ENCODE measurements at regions not wholly inside any gene's neighbourhood (a gene's known extent, or its start where the extent isn't known, plus 50 kb on each side); places are given as distances from the start of the nearest gene placed in this dataset.

GRCh38 chr17:72430611-72431432 is 310.0 kb downstream of the SOX9 start:
- DNase-seq = no peak

- no peak for DNase-seq
Observed at GRCh38 chr17:72432143-72432621, 311.4 kb downstream of the SOX9 start.

DNA sequence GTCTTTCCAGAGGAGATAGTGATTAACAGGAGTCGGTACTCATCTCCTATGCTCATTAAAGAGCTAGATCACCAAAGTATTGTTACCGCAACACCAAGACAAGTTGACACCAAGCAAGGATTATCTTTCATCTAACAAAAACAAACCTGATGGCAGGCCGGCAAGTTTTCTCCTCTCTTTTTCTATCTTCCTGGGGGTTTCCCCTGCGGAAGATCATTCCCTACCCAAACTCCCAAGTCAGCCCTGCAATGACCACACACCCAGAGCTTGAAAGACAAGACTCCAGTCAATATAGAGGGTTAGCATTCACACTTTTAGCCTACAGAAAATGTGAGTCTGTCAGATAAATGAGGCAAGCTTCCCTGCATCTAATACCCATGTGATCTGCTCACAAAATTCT is 312.1 kb downstream of the SOX9 start:
- DNase-seq = no peak

DNA sequence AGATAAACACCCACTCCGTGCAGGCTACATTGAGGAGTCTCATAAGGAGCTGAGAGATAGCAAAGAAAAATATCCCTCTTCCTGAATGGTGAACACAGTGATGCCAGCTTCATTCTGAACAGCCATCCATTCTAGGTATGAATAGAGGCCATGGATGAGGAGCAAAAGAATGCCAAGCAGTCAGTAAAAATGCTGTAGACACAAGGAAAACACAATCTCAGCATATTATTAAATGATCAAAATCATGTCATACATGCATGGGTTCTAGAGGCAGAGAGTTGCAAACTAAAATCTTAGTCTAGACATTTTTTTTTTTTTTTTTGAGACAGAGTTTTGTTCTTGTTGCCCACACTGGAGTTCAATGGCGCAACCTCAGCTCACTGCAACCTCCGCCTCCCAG is 313.0 kb downstream of the SOX9 start:
- DNase-seq = no peak

- DNase-seq = no peak
Observed at GRCh38 chr17:72434581-72434980, 313.8 kb downstream of the SOX9 start.

- DNase-seq = no peak
Observed at GRCh38 chr17:72434991-72435618, 314.3 kb downstream of the SOX9 start.

DNA sequence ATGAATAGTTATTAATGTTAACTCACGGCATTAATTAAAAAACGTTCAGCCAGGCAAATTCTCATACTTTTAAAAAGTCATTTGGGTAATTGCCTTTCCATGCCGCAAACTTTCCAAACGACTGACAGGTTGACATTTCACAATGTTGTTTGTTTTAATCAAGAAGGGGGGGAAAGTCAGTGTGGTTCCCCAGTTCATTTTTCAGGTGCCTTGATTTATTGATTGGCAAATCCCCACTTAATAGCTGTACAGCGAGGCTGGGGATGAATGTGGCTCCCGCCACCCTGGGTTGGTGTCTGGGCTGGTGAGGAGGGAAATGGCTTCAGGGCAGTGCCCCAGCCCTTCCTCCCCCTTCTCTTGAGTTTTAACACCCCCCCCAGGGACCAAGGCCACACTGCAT is 318.0 kb downstream of the SOX9 start:
- no peak for DNase-seq

DNA sequence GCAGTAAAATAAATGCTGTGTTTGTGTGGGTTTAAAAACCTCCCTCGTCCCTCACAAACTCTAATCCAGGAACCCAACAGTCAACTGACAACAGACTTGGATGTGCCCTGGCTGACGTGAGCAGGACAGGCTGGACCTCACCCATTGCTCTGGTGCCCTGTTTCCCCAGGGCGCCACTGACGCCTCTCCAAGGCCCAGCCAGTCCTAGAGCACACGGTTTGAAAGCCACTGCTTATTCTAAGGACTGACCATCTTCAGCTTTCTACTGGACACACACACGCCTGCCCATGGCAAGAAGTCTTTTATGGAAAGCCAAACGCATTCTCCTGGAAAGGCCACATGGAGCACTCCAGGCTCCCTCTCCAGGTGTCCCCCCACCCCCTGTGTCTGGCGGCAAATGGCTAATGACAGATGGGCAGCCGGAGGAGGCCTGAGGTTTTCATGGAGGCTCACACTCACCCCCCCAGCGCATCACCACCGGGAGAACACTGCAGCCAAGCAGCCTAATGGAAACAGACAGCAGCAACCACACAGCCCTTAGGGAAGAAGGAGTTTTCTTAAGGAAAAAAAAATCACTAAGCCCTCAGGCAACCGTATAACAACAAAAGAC is 319.2 kb downstream of the SOX9 start:
- no peak for DNase-seq

DNA sequence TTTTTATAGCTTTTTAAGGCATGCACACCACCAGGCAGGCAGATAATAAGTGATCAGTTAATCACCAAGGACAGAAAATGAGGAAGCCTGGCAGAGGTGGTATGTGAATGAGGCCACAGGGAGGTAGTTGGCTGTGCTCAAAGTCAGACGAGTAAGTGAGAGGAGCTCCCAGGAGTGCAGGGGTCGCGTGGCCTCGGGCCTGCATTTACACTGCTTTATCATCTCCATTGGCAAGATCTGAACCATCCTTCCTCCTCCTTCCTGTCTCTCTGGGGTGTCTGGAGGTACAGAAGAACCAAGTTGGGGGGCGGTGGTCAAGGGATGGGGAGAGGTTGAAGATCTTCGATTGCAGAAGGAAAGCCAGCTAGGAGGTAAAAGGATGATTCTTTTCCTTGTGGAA is 320.1 kb downstream of the SOX9 start:
- DNase-seq = no peak

DNA sequence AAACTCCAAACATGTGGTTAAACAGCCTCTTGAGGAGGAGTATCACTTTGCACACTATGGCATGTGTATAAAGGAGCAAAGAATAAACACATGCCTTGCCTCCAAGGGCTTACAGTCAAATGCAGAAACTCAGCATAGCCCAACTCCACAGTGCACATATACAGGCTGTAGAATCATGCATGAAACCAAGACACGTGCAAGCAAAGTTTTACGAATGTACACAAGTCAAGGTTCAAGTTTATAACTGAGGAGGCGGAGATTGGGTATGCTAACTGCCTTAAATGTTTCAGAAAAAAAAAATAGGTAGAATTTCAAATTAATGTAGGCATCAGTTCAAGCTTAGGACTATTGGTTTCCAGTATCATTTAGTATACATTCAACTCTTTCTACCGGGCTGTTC is 321.1 kb downstream of the SOX9 start:
- no peak for DNase-seq

- DNase-seq = no peak
Observed at GRCh38 chr17:72444517-72445054, 323.8 kb downstream of the SOX9 start.

DNA sequence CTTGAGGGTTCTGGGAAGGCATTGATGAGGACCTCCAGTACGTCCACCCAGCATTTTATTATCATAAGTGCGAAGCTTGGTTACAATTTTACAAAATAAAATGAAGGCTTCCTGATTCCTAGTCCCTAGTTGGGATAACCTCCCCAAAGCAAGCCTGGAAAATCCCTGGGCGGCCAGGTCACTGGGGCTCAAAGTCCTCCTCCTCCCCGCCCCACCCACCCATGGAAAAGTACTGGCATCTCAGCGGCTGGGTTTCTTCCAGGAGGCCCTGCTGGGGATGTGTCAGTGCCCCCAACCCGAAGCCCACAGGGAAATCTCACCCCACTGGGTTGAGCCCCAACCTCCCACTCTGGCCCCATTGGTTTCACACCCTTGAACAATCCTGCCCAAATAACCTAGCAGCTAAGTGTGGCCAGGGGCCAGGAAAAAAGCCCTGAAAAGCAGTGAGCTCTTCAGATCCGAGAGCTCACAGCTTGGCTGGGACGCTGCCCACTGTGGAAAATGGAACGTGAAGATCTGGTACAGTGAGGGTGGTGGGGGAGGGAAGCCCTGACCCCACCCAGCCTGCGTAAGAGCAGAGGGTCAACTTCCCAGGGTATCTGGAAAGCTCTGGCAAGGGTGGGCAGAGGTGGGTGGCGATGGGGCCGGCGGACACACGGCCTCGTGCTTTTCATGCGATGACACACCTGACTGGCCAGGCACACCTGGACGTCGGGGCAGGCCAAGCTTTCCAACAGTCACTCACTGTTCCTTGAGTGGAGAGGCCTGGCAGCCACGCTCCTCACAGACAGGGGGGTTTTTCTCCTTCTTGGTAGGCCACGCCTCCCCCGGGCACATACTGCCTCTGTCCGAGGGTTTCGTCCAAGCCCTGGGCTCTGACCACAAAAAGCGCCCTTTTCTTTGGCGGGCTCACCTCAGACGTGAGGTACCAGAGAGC is 324.5 kb downstream of the SOX9 start:
- DNase-seq = no peak

DNA sequence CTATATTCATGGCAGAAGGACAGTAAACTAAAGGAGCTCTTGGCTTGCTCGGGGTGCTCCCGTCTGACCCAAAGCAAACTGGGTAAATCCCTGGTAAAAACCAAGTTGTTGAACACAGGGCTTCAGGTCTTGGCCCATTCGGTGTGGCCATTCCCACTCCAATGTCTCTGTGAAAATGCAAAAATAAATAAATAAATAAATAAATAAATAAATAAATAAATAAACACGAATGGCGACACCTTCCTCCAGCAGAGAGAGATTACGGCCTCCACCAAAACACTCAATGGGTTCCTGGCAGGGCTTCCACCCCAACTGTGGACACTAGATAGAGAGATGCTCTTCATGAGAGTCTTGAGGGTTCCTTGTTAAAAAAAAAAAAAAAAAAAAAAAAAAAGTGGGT is 325.3 kb downstream of the SOX9 start:
- no peak for DNase-seq

GRCh38 chr17:72446525-72447250 is 325.9 kb downstream of the SOX9 start:
- DNase-seq = no peak

GRCh38 chr17:72447251-72447640 is 326.4 kb downstream of the SOX9 start:
- no peak for DNase-seq

DNA sequence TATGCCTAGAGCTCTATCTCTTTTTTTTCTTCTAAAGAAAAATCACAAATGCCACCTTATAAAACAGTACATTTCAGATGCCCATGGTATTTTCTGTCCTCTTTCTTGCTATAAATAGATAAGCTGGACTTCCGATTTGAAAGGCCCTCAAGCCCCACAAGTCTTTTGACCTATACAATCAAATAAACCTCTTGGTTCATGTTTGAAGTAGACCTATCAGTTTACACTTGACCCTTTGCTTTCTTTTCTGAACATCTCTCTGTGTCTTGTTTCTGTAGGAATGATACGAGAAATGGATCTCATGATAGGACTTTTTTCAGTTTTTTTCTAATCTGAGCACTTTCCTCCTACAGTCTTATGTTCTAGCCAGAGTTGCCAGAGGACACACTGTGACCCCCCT is 327.2 kb downstream of the SOX9 start:
- DNase-seq = no peak

DNA sequence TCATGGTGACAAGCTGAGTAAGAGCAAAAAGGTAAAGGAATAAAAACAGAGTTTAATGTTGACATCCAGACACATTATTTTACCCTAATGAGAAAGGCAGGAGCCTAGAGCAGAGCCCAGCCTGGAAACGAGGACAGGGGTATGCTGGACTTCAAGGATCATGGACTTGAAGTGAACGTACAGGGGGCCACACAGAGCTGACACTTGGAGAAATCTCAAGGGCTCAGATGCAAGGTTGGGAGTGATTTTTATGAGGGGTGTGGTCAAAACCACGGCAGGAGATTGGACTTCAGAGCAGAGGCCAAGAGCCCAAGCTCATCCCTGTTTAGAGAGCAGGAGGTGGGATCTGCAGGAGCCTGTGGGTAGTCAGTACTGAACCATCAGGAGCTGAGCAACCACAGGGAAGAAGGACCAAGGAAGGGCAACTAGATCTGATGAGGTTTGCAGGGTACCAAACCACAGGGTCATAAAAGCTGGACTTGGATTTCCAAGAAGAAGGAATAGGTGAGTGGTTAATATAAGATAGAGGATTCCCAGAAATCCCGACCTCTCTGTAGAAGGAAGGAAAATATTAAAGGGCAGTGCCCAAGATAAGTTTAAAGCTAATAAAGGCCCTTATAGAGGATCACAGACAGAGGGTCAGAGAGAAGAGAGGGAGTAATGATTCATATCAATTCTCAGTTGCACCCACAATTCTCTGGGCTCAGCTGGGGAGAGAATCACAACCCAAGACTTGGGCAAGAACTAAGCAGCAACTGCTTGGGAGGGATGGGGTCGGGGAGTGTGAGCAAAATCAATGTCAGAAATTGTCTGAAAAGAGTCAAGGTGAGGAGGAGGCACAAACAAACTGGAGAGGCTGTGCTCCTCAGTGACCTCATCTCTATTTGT is 331.7 kb downstream of the SOX9 start:
- DNase-seq = no peak

- DNase-seq = no peak
Observed at GRCh38 chr17:72454342-72454741, 333.5 kb downstream of the SOX9 start.

DNA sequence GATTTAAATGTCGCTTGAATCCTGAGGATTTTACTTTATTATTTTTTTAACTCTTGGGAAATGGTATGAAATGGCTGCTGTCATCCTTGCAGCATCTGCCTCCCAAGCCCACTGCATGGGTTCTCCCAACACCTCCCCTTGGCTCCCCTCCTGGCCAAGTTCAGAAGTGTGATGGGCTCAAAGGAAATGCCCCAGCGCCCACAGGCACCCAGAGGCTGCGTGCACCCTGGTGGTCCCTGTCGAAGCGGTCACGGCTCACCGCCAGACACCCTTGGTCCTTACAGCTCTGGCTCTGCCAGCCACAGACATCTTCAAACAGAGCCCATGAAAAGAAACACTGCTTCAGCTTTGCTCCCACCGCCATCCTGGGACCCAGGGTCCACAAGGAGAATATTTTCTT is 334.7 kb downstream of the SOX9 start:
- DNase-seq = no peak

DNA sequence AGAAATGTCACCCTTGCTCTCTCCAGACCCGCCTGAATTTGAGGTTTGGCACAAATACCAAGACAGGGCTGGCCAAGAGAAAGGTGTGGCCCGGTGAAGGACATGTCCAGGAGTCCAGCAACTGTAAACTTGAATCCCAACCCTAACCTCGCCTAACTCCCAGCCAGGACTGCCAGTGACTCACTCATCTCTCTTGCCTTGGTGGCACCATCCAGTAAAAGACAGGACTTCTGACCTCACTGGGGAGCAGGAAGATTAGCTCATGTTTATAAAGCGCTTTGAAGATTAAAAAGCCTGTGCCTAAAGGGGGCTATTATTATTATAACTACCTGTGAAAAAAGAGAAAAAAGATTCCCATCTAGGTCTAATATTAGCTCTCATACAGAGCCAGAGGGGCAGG is 335.3 kb downstream of the SOX9 start:
- no peak for DNase-seq

GRCh38 chr17:72457712-72458111 is 336.9 kb downstream of the SOX9 start:
- DNase-seq = no peak

All from NCI-H2029 treated with DMSO at 0.1 percent for 48 hours (cell line).